ENCODE measurements at regions not wholly inside any gene's neighbourhood (a gene's known extent, or its start where the extent isn't known, plus 50 kb on each side); places are given as distances from the start of the nearest gene placed in this dataset.
A peak's percentile ranks its signal among the peaks of the same experiment; 100 is the strongest.

DNA sequence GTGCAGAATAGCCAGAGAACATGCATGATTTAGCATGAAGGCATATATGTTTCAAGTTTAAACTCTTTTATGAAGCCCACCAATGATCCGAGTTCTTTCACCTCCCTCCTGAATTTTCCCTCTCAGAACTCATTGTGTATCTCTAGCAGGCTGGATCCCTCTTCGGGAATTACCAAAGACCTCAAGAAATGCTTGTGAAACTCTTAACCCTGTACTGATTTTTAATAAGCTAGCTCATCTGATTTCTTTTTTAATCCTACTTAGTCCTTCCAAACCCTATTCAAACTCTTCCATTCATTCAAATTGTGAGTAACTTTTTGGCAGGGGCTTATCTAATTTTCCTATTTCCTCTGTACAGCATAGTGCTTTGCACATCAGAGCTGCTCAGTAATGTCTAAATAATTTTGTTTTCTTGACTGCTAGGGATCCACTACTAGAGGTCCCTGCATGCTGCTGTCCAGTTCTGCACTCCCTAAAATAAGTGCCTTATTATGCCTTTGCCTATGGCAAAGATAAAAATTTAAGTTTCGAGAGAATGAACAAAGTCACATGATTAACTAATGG lies 723.8 kb downstream of the CDH11 start:
- no peak overlapping the region for H3K4me3 ChIP-seq (ENCODE audit: low read depth, low read length)
- no peak for DNase-seq (ENCODE audit: low read depth)

DNA sequence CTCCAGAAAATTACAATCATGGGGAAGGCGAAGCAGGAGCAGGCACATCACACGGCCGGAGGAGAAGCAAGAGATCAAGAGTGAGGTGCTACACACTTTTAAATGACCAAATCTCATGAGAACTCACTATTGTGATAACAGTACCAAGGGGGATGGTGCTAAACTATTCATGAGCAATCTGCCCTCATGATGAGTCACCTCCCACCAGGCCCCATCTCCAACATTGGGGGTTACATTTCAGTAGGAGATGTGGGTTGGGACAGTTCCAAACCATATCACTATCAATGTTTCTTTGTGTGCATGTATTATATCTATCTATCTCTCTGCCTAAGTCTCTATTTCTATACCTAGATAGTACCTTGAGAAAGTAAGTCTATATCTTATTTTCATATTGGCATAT lies 724.8 kb downstream of the CDH11 start:
- DNase-seq (ENCODE audit: low read depth) = no peak

DNA sequence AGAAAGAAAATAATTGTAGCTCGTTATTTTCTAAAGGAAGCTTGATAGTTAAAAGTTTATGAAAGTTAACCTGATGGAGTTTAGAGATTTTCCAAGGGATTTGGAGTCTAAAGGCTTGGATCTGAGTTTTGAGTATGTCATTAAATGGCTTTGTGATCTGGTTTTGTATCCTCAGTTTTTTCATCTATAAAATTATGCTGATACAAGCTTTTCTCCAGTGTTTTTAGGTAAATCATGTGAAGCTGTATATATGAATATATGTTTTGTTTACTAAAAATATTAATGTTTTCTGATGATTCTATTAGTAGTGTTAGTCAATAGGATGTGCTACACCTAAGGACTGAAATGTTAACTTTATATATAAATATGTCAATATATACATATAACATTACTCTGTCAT lies 727.8 kb downstream of the CDH11 start:
- H3K4me3 ChIP-seq (ENCODE audit: low read depth, low read length) = no peak overlapping the region
- no peak for DNase-seq (ENCODE audit: low read depth)

More for the DNA sequence above, 724.8 kb downstream of the CDH11 start:
- no peak overlapping the region for H3K4me3 ChIP-seq (ENCODE audit: low read depth, low read length)

DNA sequence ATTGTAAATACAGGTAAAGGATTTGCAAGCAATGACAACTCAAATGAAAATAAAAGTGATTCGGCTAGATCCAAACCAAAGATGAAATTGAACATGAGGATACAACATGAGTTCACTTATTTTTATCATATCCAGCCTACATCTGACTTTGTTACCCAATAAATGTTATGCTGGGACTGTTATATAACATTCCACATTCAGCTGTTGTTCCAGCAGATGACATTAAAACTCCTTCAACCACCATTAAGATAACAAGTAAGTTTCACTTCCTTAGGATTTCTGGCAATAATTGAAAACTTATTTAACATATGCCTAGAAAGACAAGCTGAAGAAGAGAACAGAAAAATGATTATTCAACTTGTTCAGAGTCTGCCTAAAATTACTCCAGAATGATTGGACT lies 729.4 kb downstream of the CDH11 start:
- DNase-seq (ENCODE audit: low read depth) = no peak
- H3K4me3 ChIP-seq (ENCODE audit: low read depth, low read length) = no peak overlapping the region

DNA sequence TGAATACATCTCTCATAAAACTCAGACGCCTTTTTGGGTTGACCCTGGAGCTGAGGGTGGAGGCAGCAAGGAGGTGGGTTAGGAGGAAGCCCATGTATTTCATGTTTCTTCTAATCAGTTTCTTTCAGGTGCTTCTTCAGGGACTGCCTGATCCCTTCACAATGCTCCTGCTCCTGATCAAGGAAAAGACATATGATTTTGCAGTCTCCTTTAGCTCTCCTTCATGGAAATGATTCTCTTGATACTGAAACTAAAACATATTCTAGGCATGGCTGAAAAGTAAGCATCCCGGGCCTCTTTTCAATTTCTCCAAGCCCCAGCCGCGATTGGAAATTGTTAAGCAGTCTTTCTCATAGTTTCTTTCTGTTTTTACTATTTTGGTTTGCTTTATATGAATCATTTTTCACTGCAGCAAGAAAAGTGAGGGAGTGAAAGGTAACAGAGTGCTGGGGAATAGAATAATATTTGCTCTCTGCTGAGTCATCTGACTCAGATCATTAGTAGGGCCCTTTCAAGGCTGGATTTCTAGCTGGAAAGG lies 730.7 kb downstream of the CDH11 start:
- DNase-seq (ENCODE audit: low read depth) = no peak
- H3K4me3 ChIP-seq (ENCODE audit: low read depth, low read length) = no peak overlapping the region

DNA sequence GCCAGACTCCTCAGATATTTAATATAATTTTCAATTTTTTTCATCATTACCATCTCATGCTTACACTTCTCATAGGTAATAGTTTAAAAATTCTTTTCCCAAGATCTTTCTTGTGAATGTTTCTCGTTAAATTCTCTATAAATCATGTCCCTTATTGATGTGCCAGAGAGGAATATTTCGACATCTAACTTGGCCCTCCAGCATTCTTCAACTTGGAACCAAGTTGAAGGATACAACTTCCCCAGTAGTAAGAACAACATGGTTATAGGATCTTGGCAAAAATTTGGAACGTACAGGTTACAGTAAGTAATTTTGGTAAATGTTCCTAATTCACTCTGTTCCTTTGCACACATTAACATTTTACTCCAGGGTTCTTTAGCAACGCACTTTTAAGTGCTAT lies 731.8 kb downstream of the CDH11 start:
- no peak for DNase-seq (ENCODE audit: low read depth)

DNA sequence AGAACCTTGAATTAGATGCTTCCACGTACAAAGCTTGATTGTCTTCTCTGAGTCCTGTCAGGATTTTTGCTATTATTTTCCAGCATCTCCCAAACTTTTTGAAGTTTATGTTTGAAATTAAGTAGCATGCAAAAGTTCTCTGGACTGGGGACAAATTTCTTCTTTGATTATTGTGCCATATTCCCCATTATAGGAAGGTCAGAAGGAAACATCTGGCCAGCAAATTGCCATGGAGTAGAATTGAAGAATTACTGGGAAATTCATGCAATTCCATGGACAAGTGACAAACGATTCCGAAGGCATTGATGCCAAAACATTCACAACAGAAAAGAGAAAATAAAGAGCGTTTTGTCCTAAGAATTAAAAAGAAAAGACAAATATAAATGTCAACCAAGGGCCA lies 737.2 kb downstream of the CDH11 start:
- H3K4me3 ChIP-seq (ENCODE audit: low read depth, low read length) = no peak overlapping the region
- no peak for DNase-seq (ENCODE audit: low read depth)

More for the DNA sequence above, 731.8 kb downstream of the CDH11 start:
- no peak overlapping the region for H3K4me3 ChIP-seq (ENCODE audit: low read depth, low read length)

DNA sequence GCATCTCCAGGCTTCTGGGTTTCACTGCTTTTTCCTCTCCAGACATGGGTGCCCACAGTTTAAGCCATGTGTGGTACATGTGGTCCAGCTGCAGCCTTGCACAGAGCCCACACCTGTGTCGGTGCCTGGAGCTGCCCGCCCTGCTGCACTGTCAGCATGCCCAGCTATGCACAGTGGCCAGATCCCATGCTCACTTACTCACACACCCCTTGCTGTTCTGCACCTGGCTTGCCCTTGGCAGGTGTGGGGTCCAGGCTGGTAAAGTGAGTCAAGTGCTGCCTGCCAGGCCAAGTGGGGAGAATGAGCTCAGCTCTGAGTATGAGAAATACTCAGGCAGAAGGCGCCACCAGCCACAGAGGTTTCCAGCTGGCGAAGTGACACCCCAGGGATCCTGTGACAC lies 739.9 kb downstream of the CDH11 start:
- H3K4me3 ChIP-seq (ENCODE audit: low read depth, low read length) = no peak overlapping the region
- DNase-seq (ENCODE audit: low read depth) = no peak

DNA sequence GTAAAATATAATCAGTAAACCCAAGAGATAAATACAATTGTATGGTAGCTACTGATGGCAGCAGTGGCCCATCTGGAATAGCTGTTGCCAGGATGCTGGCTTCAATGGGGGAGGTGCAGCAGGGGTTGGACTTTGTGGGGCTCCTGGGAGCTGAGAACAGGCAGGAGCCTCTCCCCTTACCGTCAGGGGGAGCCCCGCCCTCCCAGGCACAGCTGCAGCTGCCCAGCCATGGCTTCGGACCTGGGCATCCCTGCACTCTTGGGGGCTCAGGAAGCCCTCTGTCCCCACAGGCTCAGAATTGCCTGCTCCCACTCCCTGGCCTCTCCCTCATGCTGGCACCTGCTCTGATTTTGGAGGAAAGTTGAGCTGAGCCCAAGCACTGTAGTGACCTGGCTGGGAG lies 741.1 kb downstream of the CDH11 start:
- no peak for DNase-seq (ENCODE audit: low read depth)
- no peak overlapping the region for H3K4me3 ChIP-seq (ENCODE audit: low read depth, low read length)

DNA sequence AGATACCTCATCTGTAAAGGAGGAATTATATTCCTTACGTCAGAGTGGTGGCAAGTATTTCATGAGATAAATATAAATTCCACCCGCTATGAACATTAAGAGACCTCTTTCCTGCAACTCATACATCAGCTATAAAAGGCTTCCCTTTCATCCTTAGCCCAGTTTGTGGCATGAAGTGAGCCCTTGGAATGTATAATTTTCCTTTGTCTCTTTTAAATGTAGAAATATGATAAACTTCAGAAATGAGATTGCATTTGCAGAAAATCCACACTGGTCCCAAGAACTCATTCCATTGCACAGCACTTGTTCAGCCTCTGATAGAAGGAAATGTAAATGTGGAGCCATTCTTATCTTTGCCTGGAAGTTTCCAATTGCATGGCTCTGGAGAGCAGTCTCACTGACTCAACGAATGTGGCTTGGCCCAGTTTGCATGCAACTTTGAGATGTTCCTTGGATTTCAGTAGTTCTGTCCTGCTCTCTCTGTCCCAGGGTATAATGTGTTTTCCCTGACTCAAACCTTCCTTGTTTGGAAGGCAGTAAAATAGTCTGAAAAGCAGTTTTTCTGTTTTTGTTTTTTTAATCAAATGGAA lies 746.4 kb downstream of the CDH11 start:
- DNase-seq (ENCODE audit: low read depth) = no peak
- H3K4me3 ChIP-seq (ENCODE audit: low read depth, low read length) = no peak overlapping the region

DNA sequence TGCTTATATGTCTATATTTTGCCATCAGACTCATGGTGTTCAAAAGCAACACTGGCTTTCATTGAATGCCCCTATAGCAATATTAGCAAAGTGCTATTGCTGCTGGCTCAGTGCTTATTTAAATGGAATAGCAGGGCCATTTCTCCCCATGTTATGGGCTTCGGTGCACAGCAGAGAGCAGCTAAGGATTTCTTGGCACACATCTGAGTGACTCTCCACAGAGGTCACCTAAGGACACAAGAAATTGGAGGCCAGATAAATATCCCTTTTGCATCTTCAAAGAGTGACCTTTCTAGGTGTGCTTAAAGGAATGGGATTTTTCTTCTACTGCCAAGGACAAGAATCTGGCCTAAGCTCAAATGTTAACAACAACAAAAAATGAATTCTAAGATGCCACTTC lies 751.8 kb downstream of the CDH11 start:
- no peak for DNase-seq (ENCODE audit: low read depth)
- H3K4me3 ChIP-seq (ENCODE audit: low read depth, low read length) = no peak overlapping the region

DNA sequence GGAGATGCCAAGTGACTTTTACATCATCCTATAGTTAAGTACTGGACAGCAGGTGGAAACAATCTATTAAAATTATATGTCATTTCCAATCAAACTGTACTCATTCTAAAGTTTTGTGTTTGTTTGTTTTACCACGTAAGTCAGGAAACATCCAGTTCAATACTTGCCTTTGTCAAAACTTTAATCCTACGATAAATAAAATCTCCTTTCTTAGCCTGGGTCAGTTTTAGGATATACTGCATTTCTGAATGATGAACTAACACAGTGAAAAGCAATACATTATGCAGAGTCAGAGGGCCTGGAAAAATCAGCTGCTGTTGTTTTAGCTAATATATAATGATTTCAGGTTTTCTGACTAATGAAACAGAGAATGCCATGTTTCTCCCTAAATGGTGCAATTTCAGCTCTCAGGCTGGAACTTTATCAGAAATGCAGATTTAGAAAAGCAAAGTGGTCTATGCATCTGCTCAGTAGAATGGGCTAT lies 756.4 kb downstream of the CDH11 start:
- no peak overlapping the region for H3K4me3 ChIP-seq (ENCODE audit: low read depth, low read length)
- no peak for DNase-seq (ENCODE audit: low read depth)

DNA sequence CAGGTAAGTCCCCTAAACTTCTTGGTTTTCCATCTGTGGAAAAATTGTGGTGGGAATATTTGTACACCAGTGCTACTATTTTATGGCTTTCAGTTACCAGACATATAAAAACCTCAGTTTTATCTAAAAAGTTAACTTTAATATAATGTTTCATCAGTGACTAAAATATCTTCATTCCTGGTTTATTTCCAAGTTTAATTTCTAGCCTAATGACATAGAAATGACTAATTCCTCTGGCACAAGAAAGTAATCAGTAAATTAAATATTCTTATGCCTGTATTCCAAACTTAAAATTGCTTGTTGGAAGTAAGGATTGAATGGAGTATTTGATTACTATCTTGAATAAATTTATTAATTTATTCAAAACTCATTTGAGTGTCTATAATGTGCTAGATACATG lies 757.0 kb downstream of the CDH11 start:
- no peak for DNase-seq (ENCODE audit: low read depth)
- H3K4me3 ChIP-seq (ENCODE audit: low read depth, low read length) = no peak overlapping the region

DNA sequence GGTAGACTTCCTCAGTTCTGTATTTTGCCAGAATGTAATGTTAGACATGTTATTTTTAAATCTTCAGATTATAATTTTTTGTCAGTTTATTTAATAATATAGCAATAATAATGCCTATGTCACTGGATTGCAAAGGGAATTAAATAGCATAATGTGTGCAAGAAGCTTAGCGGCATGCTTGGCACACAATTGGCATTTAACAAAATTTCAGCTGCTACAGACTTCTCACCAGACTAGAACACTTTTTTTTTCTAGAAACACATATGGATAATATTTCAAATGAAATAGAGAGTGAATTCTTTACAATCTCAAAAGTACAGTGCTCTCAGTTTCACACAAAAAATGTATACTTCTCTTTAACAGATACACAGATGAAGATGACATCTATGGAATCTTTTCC lies 757.4 kb downstream of the CDH11 start:
- no peak for DNase-seq (ENCODE audit: low read depth)
- no peak overlapping the region for H3K4me3 ChIP-seq (ENCODE audit: low read depth, low read length)

DNA sequence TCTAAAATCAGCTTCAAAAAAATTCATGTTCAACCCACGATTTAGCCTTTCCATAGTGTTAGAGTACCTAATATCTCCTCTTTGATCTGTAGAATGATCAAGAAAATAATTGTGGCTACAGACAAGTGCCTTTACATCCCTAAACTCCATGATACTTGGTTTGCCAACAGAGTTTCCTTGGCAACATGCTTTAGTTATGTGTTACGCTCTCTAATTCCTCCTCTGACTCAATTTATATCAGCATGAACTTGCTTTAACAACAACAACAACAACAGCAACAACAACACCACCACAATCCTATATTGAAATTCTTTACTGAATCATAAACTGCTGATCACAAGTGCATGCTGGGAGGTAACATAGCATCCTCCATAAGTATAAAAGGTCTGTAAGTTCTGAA lies 757.8 kb downstream of the CDH11 start:
- DNase-seq (ENCODE audit: low read depth) = no peak
- no peak overlapping the region for H3K4me3 ChIP-seq (ENCODE audit: low read depth, low read length)

DNA sequence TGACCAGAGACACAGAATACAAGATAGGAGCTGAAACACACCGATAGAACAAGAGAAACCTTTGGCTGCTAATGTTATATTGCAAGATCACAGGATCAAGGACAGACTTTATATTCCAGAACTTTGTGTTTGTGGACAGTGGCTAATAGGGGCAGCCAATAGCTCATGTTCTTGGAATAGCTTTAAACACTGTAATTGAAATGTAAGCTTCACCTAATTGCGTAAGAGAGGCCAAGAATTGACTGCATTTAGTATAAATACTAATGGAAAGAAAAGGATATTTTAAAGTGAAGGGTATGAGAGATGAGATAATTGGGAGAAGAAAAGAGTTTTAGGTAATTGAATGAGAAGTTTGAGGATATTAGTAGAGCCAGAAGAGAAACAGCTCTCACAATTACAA lies 758.8 kb downstream of the CDH11 start:
- DNase-seq (ENCODE audit: low read depth) = peak; percentile 45
- no peak overlapping the region for H3K4me3 ChIP-seq (ENCODE audit: low read depth, low read length)

DNA sequence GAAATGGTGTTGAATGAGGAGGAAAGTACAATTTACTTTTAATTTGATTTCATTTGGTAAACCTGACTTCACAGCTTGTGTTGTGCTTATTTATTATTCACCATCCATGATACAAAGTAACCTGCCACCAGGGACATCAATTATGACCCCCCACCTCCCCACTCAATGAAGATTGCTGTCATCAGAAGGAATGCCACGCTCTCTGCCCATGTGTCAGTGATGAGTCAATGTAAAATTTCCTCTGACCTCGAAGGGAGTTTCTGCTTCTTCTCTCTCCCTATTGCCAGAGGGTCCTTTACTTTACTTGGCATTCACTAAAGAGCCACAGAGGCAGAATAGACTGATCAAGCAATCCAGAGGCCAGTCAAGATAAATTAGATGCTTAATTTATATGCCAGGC lies 759.7 kb downstream of the CDH11 start:
- H3K4me3 ChIP-seq (ENCODE audit: low read depth, low read length) = no peak overlapping the region
- peak; percentile 18 for DNase-seq (ENCODE audit: low read depth)

DNA sequence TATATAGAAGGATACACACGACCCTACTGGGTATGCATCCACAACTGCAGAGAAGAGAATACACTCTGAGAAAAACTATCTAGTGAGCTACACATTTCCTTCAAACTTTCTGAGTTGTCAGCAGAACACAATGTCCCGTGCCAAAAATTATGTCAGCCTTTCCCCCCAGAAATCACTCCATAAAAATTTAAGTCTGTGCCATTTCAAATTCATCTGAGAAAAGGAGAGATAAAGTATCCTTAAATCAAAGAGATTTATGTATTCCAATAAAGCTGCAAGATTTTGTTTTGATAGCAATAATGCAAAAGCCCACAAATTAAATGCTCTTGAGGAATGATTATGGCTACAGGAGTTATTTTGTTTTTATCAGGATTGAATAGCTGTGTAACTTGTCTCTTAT lies 760.1 kb downstream of the CDH11 start:
- no peak overlapping the region for H3K4me3 ChIP-seq (ENCODE audit: low read depth, low read length)
- no peak for DNase-seq (ENCODE audit: low read depth)

DNA sequence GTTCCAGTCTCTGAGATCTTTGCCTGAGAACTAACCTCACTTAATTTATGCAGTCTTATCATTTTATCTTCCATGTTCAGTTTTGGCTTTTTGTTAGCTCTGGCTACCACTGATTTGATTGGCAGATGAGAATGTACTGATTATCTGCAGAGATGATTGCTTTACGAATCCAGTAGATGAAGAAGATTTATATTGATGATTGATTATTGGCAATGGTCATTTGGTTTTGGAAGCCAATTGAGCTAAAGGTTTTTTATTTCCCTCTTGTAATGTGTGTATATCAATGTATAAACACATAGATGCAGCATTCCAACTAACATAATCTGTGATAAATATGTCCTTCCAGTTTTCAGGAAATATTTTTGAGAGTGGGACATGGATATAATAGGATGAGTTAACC lies 763.6 kb downstream of the CDH11 start:
- DNase-seq (ENCODE audit: low read depth) = no peak
- no peak overlapping the region for H3K4me3 ChIP-seq (ENCODE audit: low read depth, low read length)

DNA sequence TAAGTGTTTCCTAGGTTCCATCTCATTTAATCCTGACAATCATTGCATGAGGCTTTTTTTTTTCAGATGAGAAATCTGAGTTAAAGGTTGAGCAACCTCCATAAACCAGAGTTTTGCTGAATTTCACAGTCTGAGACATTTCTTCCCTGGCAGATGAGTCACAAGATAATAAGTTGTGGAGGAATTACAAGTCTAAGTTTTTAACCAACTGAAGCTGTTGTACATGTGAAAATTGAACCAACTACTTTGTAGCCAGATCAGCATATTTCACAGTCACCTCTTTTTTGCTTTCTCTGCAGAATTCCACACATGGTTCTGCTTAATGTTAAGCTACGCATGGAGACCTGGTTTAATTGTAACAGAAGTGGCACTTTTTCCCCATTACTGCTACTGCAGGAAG lies 765.6 kb downstream of the CDH11 start:
- peak; percentile 76 for DNase-seq (ENCODE audit: low read depth)
- no peak overlapping the region for H3K4me3 ChIP-seq (ENCODE audit: low read depth, low read length)

DNA sequence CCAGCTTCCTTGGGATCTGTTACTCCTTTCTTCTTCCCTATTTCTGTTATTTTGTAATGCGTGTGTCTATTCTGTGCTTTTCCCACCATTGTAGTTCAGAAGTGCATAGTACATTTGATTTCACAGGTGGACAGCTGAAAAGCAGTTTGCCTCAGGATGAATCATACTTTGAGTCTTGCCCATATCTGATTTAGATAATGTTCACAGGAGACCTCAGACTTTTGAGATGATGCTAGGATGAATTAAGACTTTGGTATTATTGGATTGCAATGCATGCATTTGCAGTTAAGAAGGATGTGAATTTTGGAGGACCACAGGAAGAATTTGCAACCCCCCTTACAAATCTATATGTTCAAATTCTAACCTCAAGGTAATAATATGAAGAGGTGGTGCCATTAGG lies 769.6 kb downstream of the CDH11 start:
- no peak overlapping the region for H3K4me3 ChIP-seq (ENCODE audit: low read depth, low read length)

More for the DNA sequence above, 769.6 kb downstream of the CDH11 start:
- DNase-seq (ENCODE audit: low read depth) = no peak

All from skeletal muscle cell (primary cell).